GM19324 (cell line): ENCODE measurements at regions not wholly inside any gene's neighbourhood (a gene's known extent, or its start where the extent isn't known, plus 50 kb on each side); places are given as distances from the start of the nearest gene placed in this dataset.
A peak's percentile ranks its signal among the peaks of the same experiment; 100 is the strongest.

Source experiments
- ATAC-seq: cut with Tn5 transposase; IDR thresholded peaks from one replicate; pipeline ENCODE4 v1.9.1; 2021; ENCODE audit warnings: mild to moderate bottlenecking, moderate library complexity; ENCODE audit not compliant: unreplicated experiment, low FRiP score

DNA sequence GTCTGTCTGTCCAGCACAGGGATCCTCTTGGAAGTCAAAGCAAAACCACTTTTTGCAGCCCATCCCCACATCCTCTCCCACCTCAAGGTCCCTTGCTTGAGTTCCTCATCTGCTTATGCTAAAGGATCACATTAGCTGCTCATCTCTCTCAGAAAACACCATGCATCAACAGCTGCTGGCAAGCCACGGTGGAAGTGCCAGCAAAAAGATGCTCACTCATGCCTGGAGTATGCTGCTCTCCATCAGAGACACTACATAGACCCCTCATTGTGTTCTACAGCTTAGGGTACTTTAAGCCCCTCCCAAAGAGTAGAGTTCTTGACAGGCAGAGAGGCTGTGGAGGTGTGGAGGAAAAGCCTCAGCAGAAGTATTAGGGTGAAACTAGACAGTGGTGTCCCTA is 94.6 kb upstream of the COL8A1 start:
- no peak for ATAC-seq

DNA sequence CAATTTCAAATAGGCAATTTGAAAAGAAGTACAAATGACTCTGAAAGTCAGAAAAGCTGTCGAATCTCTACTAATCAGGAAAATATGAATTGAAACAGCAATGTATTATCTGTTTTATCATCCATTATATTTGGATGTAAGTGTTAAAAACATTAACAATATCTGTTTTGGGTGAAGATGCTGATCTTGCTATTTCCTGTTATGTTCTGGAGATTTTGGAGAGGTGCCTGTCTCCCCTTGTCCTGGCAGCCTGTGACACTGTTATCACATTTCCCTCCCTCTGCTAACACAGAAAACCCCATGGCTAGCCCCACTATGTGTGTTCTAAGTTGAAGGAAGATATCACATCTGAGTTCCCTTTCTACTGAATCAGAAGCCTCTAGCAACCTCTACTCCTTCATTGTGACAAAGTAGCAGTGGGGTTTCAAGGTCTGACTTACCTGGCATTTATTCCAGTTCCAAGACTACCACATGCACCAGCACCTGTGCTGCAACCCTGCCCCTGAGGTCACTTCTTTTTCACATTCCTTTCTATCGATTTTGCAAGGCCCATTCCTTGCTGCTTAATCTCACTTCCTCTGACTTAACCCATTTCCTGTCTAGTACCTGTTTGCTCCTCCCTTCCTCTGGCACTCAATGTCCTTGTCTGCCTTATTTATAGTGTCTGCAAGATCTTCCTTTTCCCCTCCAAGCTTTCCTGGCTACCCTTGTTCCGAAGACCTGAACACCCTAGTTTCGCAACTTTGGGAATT is 95.5 kb upstream of the COL8A1 start:
- ATAC-seq = no peak

- ATAC-seq = no peak
Observed at GRCh38 chr3:99541181-99541580, 97.2 kb upstream of the COL8A1 start.

DNA sequence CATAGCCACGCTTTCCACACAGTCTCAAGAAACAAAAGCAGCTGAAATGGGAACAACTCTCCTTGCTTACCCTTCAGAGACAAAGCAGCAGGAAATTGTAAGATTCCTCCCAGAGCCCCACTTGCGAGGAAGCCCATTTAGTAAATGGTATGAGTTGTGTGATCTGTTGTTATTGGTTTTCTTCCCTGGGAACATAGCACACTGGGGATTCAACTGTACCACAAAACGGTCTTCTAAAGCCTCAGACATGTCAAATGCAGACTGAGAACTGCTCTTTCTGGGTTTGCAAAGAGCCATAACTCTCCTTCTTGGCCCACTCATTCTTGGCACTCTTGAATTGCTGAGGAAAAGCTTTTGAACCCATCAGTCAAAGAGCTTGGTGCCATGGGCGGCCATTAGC is 101.0 kb upstream of the COL8A1 start:
- ATAC-seq = no peak

DNA sequence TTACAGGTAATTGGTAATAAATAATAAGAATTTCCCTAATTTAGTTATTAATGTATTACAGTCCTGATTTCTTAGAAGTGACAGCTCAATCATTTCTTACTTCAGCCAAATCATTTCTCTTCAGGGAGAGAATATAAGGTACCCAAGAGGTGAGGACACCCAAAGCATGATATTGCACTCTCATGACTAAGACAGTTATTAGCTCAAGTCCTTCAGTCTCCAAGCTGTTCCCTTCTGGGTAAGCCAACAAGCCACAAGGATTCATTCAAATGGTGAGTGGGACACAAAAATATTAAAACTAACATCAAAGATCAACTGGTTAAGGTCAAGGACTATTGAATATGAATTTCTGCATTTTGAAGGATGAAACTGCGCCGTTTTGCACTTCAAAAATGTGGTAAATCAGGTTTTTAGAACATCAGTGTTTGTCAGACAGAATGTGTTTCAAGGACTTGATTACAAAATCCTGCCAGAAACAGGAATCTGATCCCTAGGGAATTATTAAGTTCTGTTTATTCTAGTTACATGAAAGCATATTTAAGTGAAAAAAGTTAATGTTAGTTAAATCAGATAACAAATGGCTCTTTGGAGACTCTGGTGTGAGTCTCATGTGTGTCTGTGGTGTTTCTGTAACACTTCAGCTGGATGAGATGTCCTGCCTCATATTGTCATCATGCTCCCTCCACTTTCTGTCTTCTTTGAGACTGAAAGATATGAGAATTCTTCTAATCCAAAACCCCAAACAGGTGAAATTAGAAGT is 101.7 kb upstream of the COL8A1 start:
- no peak for ATAC-seq

- no peak for ATAC-seq
Observed at GRCh38 chr3:99534951-99535704, 103.3 kb upstream of the COL8A1 start.

GRCh38 chr3:99532246-99532645 is 106.1 kb upstream of the COL8A1 start:
- ATAC-seq = no peak

DNA sequence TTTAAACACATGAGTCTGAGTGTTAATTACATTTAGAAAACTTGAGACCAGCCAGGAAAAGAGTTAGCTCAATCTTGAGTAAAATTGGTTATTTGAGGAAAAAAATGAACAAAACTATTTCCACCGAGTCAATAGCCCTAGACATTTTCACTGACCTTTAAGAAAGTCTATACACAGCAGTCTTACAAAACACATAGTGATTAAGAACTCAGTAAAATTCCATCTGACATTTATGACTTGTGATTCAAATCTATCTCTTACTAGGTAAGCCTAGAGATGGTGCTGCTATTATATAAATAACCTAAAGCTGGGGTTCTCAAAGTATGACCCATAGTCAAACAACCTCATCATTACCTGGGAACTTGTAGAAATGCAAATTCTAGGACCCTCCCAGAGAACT is 109.1 kb upstream of the COL8A1 start:
- no peak for ATAC-seq

- ATAC-seq = no peak
Observed at GRCh38 chr3:99526921-99527320, 111.5 kb upstream of the COL8A1 start.

GRCh38 chr3:99524559-99524958 is 113.8 kb upstream of the COL8A1 start:
- no peak for ATAC-seq

DNA sequence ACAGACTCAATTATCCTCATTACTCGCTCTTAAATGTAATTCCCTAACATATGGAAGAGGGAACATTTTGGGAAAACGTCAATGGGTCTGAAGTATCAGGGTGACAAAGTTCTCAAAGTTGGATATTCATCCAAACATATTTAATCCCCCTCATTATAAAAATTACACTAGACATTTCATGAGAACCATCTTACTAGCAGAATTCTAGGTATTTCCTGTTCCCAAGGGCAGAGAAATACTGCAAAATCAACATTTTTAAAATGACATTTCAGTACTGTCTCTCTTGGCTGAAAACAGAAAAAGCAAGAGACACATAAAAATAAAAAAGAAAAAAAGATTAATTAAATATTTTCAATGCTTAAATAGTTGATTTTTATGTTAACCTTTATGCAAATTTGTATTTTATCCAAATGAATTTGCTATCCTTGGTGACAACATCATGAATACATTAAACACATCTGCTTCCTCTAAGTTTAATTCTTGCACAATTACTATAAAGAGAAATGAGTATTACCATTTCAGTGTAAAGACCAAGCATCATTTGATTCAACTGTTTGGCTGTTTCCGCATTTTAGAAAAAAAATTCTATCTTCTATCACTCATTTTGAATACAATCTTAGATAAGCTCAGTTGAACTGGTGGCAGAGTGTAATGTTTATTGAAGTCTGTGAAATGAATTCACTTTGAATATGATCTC is 114.8 kb upstream of the COL8A1 start:
- no peak for ATAC-seq

DNA sequence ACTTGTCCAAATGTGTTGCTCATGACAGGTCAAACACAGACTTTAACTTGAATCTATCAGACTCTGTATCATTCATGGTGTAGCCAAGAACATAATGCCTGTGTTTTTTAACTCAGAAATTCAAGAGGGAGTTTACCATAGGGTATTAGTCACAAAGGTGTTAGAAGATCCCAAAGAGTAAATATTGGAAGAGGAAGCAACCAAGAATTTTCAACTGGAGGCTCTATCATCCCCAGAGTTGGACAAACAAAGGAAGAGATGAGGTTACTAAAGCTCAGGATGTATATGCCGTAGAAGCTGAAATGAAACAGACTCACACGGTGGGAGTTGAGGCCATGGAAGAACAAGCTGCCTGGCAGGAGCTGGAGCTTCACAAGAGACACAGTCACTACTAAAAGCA is 116.2 kb upstream of the COL8A1 start:
- no peak for ATAC-seq

DNA sequence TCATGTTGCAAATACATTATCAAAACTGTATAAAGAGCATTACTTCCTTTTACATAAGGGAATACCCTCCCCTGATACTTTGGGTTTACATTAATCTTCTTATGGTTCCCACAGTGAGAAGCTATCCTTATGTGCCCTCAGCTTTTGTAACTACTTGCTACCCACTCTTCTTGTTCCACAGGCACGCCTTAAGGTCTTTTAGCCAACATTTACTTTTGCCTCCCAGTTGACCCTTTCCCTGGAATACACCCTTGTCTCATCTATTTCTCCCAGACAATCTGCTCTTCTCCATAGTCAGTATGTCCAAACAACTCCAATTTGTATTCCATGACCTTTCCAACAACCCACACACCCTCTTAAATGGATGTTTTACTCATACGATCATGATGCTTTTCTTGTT is 116.8 kb upstream of the COL8A1 start:
- no peak for ATAC-seq

DNA sequence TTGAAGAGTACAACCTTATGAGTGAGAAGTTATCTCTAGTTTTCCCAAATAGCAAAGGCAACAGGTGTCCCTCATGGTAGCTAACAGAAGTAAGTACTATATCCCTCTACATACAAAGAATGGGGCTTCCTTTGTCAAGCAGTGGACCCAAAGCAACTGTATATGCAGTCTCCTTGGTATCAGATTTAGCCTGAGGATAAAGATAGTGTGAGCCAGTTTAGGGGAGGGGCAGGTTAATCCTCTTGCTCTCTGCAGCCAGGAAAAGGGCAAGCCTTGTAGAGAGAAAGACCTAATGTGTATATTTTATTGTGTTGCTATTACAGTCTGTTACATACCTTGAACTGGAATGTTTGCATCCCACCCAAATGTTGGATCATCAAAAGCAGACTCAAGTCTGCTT is 117.9 kb upstream of the COL8A1 start:
- ATAC-seq = no peak

- no peak for ATAC-seq
Observed at GRCh38 chr3:99516936-99517335, 121.5 kb upstream of the COL8A1 start.

DNA sequence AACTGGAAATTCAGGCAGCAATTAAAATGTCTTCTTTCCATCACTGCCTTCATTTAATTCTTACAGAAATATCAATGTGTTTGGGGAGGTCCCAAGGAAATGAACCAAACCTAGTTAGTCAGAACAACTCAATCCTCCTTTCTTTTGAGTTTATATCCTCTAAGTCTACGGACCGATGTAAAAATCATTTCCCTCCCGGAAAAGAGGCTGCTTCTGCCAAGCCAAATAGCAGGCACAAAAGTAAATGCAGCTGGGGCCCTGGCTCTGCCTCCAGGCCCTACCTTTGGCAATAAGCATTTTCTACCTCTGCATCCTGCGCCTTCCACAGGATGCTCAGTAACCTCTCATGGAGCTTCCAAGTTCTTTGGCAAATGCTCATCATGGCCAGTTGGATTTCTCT is 122.5 kb upstream of the COL8A1 start:
- ATAC-seq = no peak

GRCh38 chr3:99509224-99509623 is 129.2 kb upstream of the COL8A1 start:
- no peak for ATAC-seq

DNA sequence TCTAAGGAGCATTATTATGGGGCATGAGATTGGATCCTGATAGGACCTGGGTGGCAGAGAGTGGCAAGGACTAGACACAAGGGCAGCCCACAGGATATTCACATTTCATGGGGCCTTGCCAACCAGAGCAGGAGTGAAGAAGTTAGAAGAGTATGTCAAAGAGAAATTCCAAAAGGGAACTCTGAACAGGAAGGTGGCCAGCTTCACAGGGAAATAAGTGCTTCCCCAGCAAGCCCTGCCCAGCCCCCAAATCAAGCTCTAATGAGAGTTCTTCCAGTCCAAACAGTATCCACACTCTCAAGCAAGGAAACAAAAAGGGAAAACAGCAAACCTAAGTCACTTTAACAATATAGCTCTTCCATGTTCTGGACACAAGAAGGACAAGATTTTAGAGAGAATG is 130.2 kb upstream of the COL8A1 start:
- ATAC-seq = no peak

DNA sequence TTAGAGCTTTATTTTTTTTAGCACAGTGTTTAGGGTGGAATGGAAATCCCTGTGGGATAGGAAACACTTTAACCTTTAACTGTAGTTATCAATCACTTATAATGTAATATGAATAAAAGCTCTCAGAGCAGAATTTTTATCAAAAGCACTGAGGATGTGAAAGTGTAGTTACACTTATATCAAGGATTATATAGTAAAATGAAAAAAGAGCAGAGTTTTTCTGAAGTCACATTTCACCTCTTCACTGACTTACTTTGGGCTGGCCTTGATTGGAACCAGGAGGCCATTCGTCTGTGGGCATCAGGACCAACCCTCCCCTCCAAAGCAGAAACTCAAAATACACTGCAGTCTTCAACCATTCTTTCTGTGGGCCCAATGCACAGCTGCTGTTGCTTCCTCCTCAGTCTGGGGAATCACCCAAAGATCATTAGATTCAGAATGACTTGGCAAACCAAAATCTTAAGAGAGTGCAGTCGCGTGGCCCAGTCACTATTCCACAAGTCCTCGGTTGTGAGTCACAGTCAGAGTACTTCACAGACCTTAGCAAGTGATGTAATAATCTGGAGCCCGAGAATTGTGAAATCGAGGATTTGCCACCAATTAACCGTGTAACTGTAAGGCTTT is 132.6 kb upstream of the COL8A1 start:
- ATAC-seq = peak; percentile 90

DNA sequence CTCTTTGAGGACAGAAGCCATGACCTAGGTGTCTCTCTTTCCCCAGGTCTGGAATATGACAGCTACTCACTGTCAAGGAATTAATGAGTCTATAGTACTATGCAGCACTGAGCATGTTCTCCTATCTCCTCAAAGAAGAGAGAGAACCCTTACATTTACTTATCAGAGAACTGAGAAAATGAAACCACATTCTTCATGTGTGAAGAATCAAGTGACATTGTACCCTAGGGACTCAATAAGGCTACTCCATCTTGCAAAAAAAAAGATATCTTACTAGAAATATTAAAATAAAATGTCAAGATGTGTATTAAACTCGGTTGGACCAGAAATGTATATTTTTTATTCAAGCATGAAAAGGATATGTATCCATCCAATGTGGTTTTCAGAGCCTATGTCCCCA is 133.2 kb upstream of the COL8A1 start:
- ATAC-seq = no peak
